ENCODE measurements at regions not wholly inside any gene's neighbourhood (a gene's known extent, or its start where the extent isn't known, plus 50 kb on each side); places are given as distances from the start of the nearest gene placed in this dataset.

GRCh38 chr1:95642035-95642434, 408.0 kb downstream of the RWDD3 start:
- TF ChIP-seq REST (tag by site-specific recombination; IDR thresholded peaks at IDR 0.05) (no peak), ZNF350 (tag by site-specific recombination; IDR thresholded peaks at IDR 0.05) (no peak), ZEB2 (tag by site-specific recombination; IDR thresholded peaks at IDR 0.05) (no peak)

Data from HEK293 (cell line).